HG02642 (cell line): ENCODE measurements at regions not wholly inside any gene's neighbourhood (a gene's known extent, or its start where the extent isn't known, plus 50 kb on each side); places are given as distances from the start of the nearest gene placed in this dataset.
"Not testable (repeated sequence)": the region's sequence is repeated elsewhere in the genome, so short reads cannot be mapped to it uniquely, and the experiment has no call there.

Experiments used
- ATAC-seq: cut with Tn5 transposase; IDR thresholded peaks from one replicate; pipeline ENCODE4 v1.9.1; 2021; ENCODE audit warnings: mild to moderate bottlenecking; ENCODE audit not compliant: unreplicated experiment, poor library complexity

DNA sequence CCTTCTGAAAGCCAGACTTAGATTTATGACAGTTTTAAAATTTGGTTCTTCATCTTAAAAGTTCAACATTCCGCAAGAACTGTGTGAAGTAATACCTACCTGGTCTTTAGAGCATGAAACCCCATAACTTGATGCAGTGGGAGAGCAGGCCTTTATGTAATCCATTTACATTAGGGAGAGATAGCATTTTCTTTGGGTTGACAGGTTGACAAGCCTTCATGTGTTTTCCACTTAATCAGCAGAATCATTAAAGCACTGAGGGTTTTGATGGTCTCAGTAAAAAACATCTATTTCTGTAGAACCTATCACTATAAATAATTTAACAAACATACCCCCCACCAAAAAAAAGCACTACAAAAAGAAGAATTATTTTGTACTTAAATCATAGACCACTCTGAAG is 121.6 kb upstream of the KIF2A start:
- no peak for ATAC-seq

GRCh38 chr5:62190173-62190572 is 115.8 kb upstream of the KIF2A start:
- no peak for ATAC-seq

- ATAC-seq = no peak
Measured at GRCh38 chr5:62190931-62191330, 115.1 kb upstream of the KIF2A start.

GRCh38 chr5:62192958-62193357 is 113.0 kb upstream of the KIF2A start:
- ATAC-seq = no peak

DNA sequence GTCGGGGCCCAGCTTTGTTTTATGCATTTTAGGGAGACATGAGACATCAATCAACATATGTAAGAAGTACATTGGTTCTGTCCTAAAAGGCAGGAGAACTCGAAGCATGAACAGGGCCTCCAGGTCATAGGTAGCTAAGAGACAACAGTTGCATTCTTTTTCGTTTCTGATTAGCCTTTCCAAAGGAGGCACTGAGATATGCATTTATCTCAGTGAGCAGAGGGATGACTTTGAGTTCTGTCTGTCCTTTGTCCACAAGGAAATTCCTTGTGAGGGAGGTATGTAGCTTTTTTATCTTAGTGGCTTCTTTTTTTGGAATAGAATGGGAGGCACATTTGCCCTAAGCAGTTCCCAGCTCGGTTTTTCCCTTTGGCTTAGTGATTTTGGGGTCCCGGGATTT is 109.5 kb upstream of the KIF2A start:
- not testable (repeated sequence) for ATAC-seq

DNA sequence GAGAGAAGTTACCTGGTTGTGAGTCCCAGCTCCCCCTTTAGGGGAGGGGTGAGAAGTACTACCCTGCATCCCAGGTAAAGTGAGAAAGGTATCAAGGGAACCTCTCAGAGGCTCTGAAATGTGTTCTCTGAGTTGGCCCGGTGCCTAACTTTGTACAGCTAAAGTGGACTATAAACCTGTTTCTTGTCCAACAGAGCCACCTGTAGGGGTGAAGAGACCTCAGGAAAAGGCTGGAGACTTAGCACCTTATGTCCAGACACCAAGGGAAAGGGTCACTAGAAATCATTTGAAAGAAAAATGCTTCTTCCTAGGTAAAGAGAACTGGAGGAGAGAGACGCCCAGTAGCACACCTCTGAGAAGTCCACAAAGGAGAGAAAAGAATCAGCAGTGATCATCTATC is 108.3 kb upstream of the KIF2A start:
- ATAC-seq = no peak

GRCh38 chr5:62198421-62198820 is 107.6 kb upstream of the KIF2A start:
- no peak for ATAC-seq

DNA sequence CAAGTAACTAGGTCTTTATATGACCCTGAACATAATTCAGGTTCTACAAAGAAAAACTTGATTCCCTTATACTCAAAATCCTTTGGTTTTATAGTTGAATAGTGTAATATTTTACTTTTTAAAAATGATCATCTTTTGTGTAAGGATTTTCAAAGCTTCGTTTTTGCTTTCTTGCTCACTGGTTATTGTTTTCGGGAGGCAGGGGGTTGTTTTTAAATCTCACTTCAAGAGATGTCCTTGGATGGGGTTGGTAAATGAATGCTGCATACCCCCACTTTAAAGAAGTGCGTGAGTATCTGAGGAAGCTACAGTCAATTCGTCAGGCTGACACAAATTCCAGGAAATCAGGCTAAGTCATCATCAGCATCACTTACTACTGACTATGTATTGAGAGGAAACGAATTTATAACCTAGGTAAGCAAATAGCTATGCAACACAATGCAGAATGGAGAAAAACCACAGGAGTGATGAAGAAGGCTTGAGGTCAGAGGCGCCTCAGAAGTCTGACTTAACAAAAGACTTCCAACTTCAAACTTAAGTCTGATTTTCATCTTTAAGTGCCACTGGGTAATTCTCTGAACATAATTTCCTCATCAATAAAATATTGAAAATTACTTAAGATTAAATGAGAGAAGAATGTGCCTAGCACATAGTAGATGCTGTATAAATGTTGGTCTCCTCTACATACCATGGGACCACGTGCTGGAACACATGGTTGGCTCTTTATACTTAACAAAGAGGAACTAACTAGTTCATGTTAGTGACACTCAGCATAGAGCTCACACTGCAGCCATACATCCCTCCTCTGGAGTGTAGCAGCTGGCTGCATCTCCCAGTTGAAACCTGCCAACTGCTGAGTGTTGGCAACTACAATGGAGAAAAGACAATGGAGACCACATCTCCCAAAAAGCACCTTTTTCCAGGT is 106.0 kb upstream of the KIF2A start:
- no peak for ATAC-seq

- no peak for ATAC-seq
Measured at GRCh38 chr5:62206150-62206829, 99.7 kb upstream of the KIF2A start.

DNA sequence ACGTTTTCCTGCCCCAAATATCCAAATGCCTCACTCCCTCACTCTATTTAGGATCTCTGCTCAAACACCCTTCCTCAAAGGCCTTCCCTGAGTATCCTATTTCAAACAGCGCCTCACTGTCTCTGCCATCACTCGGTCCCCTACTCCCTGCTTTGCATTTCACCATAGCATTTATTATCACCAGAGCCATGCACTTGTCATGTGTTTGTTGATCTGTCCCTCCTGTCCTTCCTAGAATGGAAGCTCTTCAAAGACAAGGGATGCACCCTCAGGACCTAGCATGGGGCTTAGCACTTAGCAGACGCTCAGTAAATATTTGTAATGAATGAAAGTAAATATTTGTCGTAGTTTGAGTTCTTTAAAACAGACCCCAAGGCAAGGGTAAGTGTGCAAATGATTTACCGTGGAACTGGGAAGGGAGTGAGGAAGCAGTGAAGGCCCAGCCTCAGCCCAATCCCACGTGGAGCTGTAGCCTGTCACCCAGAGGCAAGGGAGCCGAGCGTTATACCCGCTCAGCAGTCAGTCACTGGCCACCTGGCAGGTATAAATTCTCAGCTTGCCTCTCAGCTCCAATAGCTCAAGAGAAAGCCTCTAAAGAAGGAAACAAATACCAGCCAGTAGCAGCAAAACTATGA is 97.7 kb upstream of the KIF2A start:
- ATAC-seq = no peak

GRCh38 chr5:62211405-62211804 is 94.6 kb upstream of the KIF2A start:
- ATAC-seq = no peak

DNA sequence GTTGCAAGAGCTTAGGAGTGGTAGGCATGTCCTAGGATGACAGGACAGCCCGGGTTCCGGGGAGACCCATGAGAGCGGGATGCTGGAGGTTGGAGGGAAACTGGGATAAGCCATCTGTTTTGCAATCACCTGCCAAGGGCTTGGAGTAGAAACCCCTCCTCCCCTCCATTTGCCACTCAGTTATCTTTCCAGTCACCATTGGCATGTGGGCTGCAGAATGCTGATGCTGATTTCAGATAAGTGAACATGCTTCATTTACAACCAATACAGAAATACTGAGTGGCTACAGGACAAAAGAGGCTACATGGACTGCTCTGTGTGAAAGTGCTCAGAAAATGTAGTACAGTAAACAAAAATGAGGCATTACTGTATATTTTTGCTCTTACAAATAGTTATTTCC is 93.4 kb upstream of the KIF2A start:
- no peak for ATAC-seq

GRCh38 chr5:62214701-62215100 is 91.3 kb upstream of the KIF2A start:
- no peak for ATAC-seq

GRCh38 chr5:62216603-62217002 is 89.4 kb upstream of the KIF2A start:
- ATAC-seq = not testable (repeated sequence)

DNA sequence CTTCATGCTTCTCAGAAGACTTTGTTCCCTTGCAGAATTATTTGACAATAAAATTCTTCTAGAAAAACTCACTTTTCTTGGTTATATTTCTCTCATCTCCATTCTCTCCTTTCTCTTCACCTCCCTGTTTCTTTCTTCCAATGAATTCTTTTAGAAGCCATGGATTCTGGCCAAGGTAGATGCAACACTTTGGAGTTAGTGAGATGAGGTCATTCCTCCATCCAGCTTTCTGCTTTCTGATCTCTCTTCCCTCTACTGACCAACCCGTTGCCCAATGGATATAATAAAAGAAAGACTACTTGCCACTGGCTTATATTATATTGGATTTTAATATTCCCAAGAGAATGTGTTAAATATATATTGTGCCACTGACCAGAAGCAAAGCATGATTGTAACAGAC is 88.9 kb upstream of the KIF2A start:
- ATAC-seq = not testable (repeated sequence)

- not testable (repeated sequence) for ATAC-seq
Measured at GRCh38 chr5:62218860-62219259, 87.1 kb upstream of the KIF2A start.

- not testable (repeated sequence) for ATAC-seq
Measured at GRCh38 chr5:62221881-62222280, 84.1 kb upstream of the KIF2A start.

DNA sequence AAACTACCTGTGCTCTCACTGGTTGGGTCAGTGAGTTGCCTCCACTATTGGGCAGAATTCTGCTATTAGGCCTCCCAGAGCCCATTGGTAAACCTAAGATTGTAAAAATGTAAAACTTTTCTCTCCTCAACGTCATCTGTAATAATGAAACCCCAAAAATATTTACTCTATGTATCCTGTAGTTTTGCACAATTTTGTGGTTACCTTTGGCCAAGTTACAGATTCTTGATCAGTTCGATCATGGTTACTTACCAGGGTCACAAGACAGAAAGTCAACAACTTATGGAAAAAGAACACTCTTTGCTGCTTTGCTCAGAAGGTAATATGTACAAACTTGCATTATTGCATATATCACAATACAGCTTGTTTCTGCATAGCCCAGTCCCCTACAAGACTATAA is 83.7 kb upstream of the KIF2A start:
- ATAC-seq = not testable (repeated sequence)

GRCh38 chr5:62223312-62223670 is 82.7 kb upstream of the KIF2A start:
- ATAC-seq = peak; percentile 94

DNA sequence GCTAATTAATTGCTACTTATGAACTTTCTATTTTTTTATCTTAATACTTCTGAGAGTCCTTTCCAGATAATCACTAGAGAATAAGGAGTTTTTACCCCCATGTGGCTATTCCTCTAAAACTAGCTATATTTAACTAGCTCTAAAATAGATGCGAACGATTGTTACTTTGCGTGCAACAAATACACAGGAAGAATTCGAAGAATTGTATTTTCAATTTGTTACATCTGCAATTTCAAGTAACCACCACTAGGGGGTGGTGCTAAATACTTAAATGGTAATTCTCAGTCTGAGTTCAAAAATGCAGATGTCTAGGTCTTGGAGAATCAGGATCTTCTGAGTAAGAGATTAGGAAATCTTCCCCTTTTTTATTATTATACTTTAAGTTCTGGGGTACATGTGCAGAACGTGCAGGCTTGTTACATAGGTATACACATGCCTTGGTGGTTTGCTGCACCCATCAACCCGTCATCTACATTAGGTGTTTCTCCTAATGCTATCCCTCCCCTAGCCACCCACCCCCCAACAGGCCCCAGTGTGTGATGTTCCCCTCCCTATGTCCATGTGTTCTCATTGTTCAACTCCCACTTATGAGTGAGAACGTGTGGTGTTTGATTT is 80.9 kb upstream of the KIF2A start:
- not testable (repeated sequence) for ATAC-seq

- not testable (repeated sequence) for ATAC-seq
Measured at GRCh38 chr5:62230876-62231388, 75.1 kb upstream of the KIF2A start.
